C1 segment of cervical spinal cord (tissue), 14 donors: ENCODE measurements at regions not wholly inside any gene's neighbourhood (a gene's known extent, or its start where the extent isn't known, plus 50 kb on each side); places are given as distances from the start of the nearest gene placed in this dataset.

Experiments
- DNase-seq, 14 donors: peaks; one replicate each; lab custom pipeline; 2025; lab: John Stamatoyannopoulos, UW

GRCh38 chr11:19372381-19372780 is 131.6 kb upstream of the E2F8 start:
- no peak for DNase-seq

- no peak for DNase-seq
Measured at GRCh38 chr11:19370100-19370861, 129.5 kb upstream of the E2F8 start.

- no peak for DNase-seq
Measured at GRCh38 chr11:19368726-19369375, 128.1 kb upstream of the E2F8 start.

GRCh38 chr11:19366992-19367709 is 126.4 kb upstream of the E2F8 start:
- DNase-seq: no peak

- no peak for DNase-seq
Measured at GRCh38 chr11:19365743-19366410, 125.1 kb upstream of the E2F8 start.

- DNase-seq: no peak
Measured at GRCh38 chr11:19359221-19360000, 118.7 kb upstream of the E2F8 start.

- no peak for DNase-seq
Measured at GRCh38 chr11:19357943-19358342, 117.2 kb upstream of the E2F8 start.

GRCh38 chr11:19355601-19356000 is 114.9 kb upstream of the E2F8 start:
- no peak for DNase-seq

- DNase-seq: no peak
Measured at GRCh38 chr11:19353287-19353850, 112.6 kb upstream of the E2F8 start.

- DNase-seq: no peak
Measured at GRCh38 chr11:19352771-19353160, 112.0 kb upstream of the E2F8 start.

GRCh38 chr11:19352072-19352770 is 111.5 kb upstream of the E2F8 start:
- no peak for DNase-seq

- DNase-seq: no peak
Measured at GRCh38 chr11:19351426-19351825, 110.7 kb upstream of the E2F8 start.

- DNase-seq: no peak
Measured at GRCh38 chr11:19350160-19350559, 109.4 kb upstream of the E2F8 start.

GRCh38 chr11:19349340-19350025 is 108.7 kb upstream of the E2F8 start:
- DNase-seq: peak in 12 of 14 donors; percentile 12 to 58 (median 36)

- no peak for DNase-seq
Measured at GRCh38 chr11:19347911-19348310, 107.2 kb upstream of the E2F8 start.

- peak in 10 of 14 donors; percentile 23 to 69 (median 49) for DNase-seq
Measured at GRCh38 chr11:19345848-19346681, 105.3 kb upstream of the E2F8 start.

- DNase-seq: peak in 4 of 14 donors; percentile 54 to 76 (median 60)
Measured at GRCh38 chr11:19345519-19345847, 104.7 kb upstream of the E2F8 start.

GRCh38 chr11:19344661-19345518 is 104.1 kb upstream of the E2F8 start:
- peak in 12 of 14 donors; percentile 8 to 76 (median 54) for DNase-seq
